CD4-positive, alpha-beta T cell (primary cell): ENCODE measurements at regions not wholly inside any gene's neighbourhood (a gene's known extent, or its start where the extent isn't known, plus 50 kb on each side); places are given as distances from the start of the nearest gene placed in this dataset.

Experiments used
- ATAC-seq: fragments of 200-7000 bp; cut with Tn5 transposase; one replicate; pipeline ENCODE4 v1.10.0; 2022; ENCODE audit warnings: mild to moderate bottlenecking; ENCODE audit not compliant: poor library complexity
- CTCF ChIA-PET: fragments of 350-600 bp; sonication (Branson Sonifier 250); formaldehyde crosslinking; loops from one replicate; lab custom pipeline; 2021; ENCODE audit warnings: antibody characterized with exemption, inconsistent platforms; lab: Charles Lee
- POLR2A ChIA-PET: fragments of 350-600 bp; sonication (Branson Sonifier 250); formaldehyde crosslinking; loops from one replicate; lab custom pipeline; 2021; ENCODE audit warnings: antibody characterized with exemption, inconsistent platforms; lab: Charles Lee
- DNase-seq, 14 experiments: peaks; one replicate each; pipeline ENCODE4 v3.0.0-alpha.2; 2013 to 2020; ENCODE audit warnings: mixed read lengths in 2 of 14
- H3K27ac ChIP-seq, 2 donors: one replicate each; pipeline versions ENCODE4 v1.5.1 to v1.7.0; 2013; ENCODE audit warnings: low read length in 2 of 2, low read depth in 1 of 2, mild to moderate bottlenecking in 1 of 2
- H3K27me3 ChIP-seq, 2 experiments: 1 replicate in 1 of 2; 2 replicates in 1 of 2; pipeline versions ENCODE4 v1.6.1 to v1.7.0; 2013; ENCODE audit warnings: low read length in 2 of 2, control low read depth in 1 of 2, mild to moderate bottlenecking in 1 of 2, moderate library complexity in 1 of 2; ENCODE audit not compliant: insufficient read depth in 2 of 2, control insufficient read depth in 1 of 2
- H3K36me3 ChIP-seq: one replicate; pipeline ENCODE4 v1.6.1; 2013; ENCODE audit warnings: low read length, control low read depth; ENCODE audit not compliant: insufficient read depth
- H3K4me1 ChIP-seq: one replicate; pipeline ENCODE4 v1.6.1; 2013; ENCODE audit warnings: low read length, control low read depth; ENCODE audit not compliant: insufficient read depth
- H3K4me3 ChIP-seq: one replicate; pipeline ENCODE4 v1.5.1; 2013; ENCODE audit warnings: mild to moderate bottlenecking, low read length, moderate library complexity
- H3K9me3 ChIP-seq, 2 experiments: 1 replicate in 1 of 2; 2 replicates in 1 of 2; pipeline versions ENCODE4 v1.6.1 to v1.7.0; 2013; ENCODE audit warnings: low read length in 2 of 2, mild to moderate bottlenecking in 2 of 2, control low read depth in 1 of 2, moderate library complexity in 1 of 2; ENCODE audit not compliant: control insufficient read depth in 1 of 2, insufficient read depth in 1 of 2
- H3K27ac Mint-ChIP-seq: one replicate; pipeline ENCODE4 v1.8.0; 2020; ENCODE audit warnings: mixed read lengths
- H3K27me3 Mint-ChIP-seq: one replicate; pipeline ENCODE4 v1.8.0; 2021; ENCODE audit warnings: mixed read lengths
- H3K36me3 Mint-ChIP-seq: one replicate; pipeline ENCODE4 v1.8.0; 2021; ENCODE audit warnings: low read depth, mixed read lengths
- H3K4me1 Mint-ChIP-seq: one replicate; pipeline ENCODE4 v1.8.0; 2021; ENCODE audit warnings: low read depth, mixed read lengths
- H3K4me3 Mint-ChIP-seq: one replicate; pipeline ENCODE4 v1.8.0; 2020; ENCODE audit warnings: mild to moderate bottlenecking, mixed read lengths
- H3K9me3 Mint-ChIP-seq: one replicate; pipeline ENCODE4 v1.8.0; 2020; ENCODE audit warnings: mixed read lengths
- intact Hi-C, 2 experiments: fragments of 100-400 bp; cut with DNase I in 1 of 2; cut with micrococcal nuclease in 1 of 2; formaldehyde crosslinking; loops; one replicate each; pipeline versions ENCODE4 v1.15.1 to v1.9.0; 2023 to 2025; cut with DNase I, micrococcal nuclease
- TF ChIP-seq, protein P1 (sequence below): fragments of 200-600 bp; IDR thresholded peaks from one replicate; pipeline ENCODE4 v1.8.0; 2022; ENCODE audit warnings: antibody characterized with exemption, mild to moderate bottlenecking

DNA sequence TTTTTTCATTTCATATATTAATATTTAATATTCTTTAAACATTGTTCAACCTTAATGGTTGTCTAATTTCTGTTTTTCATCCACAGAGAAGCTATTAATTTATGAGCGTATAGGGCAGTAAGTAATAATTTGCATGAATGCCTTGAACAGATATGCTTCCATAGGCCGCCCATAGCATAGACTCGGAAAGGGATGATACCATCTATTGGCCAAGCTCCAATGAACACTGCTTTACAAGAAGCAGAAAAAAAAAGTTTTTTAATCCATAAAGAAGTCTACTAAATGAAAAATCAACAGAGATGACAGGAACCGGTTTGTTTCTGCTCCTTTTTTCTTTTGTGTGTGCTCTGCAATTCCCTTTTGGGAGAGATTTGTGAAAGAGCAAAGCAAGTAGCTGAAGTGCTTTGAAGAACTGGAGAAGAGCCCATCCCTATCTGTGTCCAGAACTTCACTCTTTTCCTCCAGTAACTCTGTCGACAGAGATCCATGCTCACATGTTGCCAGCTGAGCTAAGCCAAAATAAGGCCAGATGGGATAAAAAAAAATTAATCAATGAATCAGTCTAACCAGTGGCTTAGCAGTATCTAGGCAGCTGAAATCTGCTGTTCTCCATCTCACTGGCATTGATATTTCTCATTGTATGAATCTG is 215.9 kb upstream of the SOX21 start:
- Histone ChIP-seq H3K36me3 (no peaks in the 10 kb centered on the region), H3K4me3 (no peak overlapping the region), H3K27ac (no peak overlapping the region), H3K4me1 (no peaks in the 10 kb centered on the region), H3K9me3 (peaks cover 0 to 5% of the 10 kb centered on the region in 2 experiments), H3K27me3 (no peaks in the 10 kb centered on the region)
- Mint-ChIP-seq H3K4me3 (no peak overlapping the region), H3K9me3 (peaks cover 3% of the 10 kb centered on the region), H3K27me3 (peaks cover 22% of the 10 kb centered on the region), H3K36me3 (no peaks in the 10 kb centered on the region), H3K4me1 (no peaks in the 10 kb centered on the region), H3K27ac (no peak overlapping the region)
- ChIA-PET CTCF (interaction anchor here (0.6 kb wide), 1 partner anchor 419 kb away, joined by 4 read pairs; no protein-coding TSS in a partner anchor), POLR2A (no interaction called here)
- intact Hi-C loops: no loop called here
- TF ChIP-seq, protein P1, sequence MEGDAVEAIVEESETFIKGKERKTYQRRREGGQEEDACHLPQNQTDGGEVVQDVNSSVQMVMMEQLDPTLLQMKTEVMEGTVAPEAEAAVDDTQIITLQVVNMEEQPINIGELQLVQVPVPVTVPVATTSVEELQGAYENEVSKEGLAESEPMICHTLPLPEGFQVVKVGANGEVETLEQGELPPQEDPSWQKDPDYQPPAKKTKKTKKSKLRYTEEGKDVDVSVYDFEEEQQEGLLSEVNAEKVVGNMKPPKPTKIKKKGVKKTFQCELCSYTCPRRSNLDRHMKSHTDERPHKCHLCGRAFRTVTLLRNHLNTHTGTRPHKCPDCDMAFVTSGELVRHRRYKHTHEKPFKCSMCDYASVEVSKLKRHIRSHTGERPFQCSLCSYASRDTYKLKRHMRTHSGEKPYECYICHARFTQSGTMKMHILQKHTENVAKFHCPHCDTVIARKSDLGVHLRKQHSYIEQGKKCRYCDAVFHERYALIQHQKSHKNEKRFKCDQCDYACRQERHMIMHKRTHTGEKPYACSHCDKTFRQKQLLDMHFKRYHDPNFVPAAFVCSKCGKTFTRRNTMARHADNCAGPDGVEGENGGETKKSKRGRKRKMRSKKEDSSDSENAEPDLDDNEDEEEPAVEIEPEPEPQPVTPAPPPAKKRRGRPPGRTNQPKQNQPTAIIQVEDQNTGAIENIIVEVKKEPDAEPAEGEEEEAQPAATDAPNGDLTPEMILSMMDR: no peak
- no peak for DNase-seq
- ATAC-seq: no peak

- ATAC-seq (no peak), DNase-seq (no peak)
- Mint-ChIP-seq H3K27ac (no peak overlapping the region), H3K4me1 (no peaks in the 10 kb centered on the region), H3K36me3 (no peaks in the 10 kb centered on the region), H3K9me3 (no peaks in the 10 kb centered on the region), H3K27me3 (peaks cover 12% of the 10 kb centered on the region), H3K4me3 (no peak overlapping the region)
- intact Hi-C loops: no loop called here
- no peaks in the 10 kb centered on the region for H3K27me3 ChIP-seq
- no peak overlapping the region for H3K4me3 ChIP-seq
- no peaks in the 10 kb centered on the region for H3K9me3 ChIP-seq
- H3K4me1 ChIP-seq: no peaks in the 10 kb centered on the region
- ChIA-PET CTCF (no interaction called here), POLR2A (no interaction called here)
- no peaks in the 10 kb centered on the region for H3K36me3 ChIP-seq
- TF ChIP-seq, protein P1: no peak
- H3K27ac ChIP-seq: no peak overlapping the region
These were observed 212.9 kb upstream of the SOX21 start for GRCh38 chr13:94925263-94925662.

DNA sequence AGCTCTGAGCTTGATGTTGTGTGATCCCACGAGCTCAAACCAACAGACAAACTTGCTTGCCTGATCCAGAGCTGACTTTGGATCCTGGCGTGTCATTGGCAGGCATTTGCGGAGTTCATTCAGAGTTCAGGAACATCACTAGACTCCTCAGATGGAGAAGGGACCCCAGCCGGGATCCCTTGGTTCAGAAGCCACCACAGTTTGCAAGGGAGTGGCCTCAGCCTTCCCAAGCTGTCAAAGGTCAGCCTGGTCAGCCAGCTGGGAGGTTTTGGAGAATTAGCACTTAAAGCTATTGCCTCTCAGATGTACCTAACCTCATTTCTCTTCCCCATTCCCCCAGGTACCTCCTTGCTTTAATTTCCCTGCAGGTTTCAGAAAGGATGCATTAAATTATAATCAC is 208.8 kb upstream of the SOX21 start:
- CTCF ChIA-PET: no interaction called here
- intact Hi-C loops: no loop called here

More for the DNA sequence above, 208.8 kb upstream of the SOX21 start:
- Histone ChIP-seq H3K36me3 (no peaks in the 10 kb centered on the region), H3K27ac (no peak overlapping the region), H3K9me3 (no peaks in the 10 kb centered on the region), H3K27me3 (no peaks in the 10 kb centered on the region), H3K4me1 (no peaks in the 10 kb centered on the region), H3K4me3 (no peak overlapping the region)
- no peak overlapping the region for H3K27ac Mint-ChIP-seq
- no peaks in the 10 kb centered on the region for H3K9me3 Mint-ChIP-seq
- H3K4me3 Mint-ChIP-seq: no peak overlapping the region
- DNase-seq: no peak
- no peaks in the 10 kb centered on the region for H3K4me1 Mint-ChIP-seq
- H3K36me3 Mint-ChIP-seq: no peaks in the 10 kb centered on the region
- TF ChIP-seq, protein P1: no peak
- POLR2A ChIA-PET: no interaction called here
- no peak for ATAC-seq
- peaks cover 4% of the 10 kb centered on the region for H3K27me3 Mint-ChIP-seq
